Urinary bladder (tissue), 3 donors: ENCODE measurements at regions not wholly inside any gene's neighbourhood (a gene's known extent, or its start where the extent isn't known, plus 50 kb on each side); places are given as distances from the start of the nearest gene placed in this dataset.

Experiments used
- DNase-seq: peaks from one replicate; pipeline ENCODE4 v3.0.0-alpha.2; 2015; ENCODE audit errors: extremely low spot score
- H3K27ac ChIP-seq: one replicate; pipeline ENCODE4 v1.5.1; 2013; ENCODE audit warnings: low read depth, mild to moderate bottlenecking, moderate library complexity
- H3K36me3 ChIP-seq: one replicate; pipeline ENCODE4 v1.6.1; 2013; ENCODE audit warnings: mild to moderate bottlenecking, moderate library complexity; ENCODE audit not compliant: insufficient read depth
- H3K4me1 ChIP-seq: one replicate; pipeline ENCODE4 v1.6.1; 2013; ENCODE audit warnings: mild to moderate bottlenecking, moderate library complexity; ENCODE audit not compliant: insufficient read depth
- H3K4me3 ChIP-seq: one replicate; pipeline ENCODE4 v1.5.1; 2013; ENCODE audit warnings: low read depth, low read length
- WGBS: extraction: QIAGEN DNeasy Blood & Tissue Kit; methylation state at CpG from one replicate; pipeline ENCODE4 v1.1.7; 2013; 5-methylcytosine and 5-hydroxymethylcytosine counted together
- donor health status: healthy with polysubstance abuse.
- donor health status: healthy.

DNA sequence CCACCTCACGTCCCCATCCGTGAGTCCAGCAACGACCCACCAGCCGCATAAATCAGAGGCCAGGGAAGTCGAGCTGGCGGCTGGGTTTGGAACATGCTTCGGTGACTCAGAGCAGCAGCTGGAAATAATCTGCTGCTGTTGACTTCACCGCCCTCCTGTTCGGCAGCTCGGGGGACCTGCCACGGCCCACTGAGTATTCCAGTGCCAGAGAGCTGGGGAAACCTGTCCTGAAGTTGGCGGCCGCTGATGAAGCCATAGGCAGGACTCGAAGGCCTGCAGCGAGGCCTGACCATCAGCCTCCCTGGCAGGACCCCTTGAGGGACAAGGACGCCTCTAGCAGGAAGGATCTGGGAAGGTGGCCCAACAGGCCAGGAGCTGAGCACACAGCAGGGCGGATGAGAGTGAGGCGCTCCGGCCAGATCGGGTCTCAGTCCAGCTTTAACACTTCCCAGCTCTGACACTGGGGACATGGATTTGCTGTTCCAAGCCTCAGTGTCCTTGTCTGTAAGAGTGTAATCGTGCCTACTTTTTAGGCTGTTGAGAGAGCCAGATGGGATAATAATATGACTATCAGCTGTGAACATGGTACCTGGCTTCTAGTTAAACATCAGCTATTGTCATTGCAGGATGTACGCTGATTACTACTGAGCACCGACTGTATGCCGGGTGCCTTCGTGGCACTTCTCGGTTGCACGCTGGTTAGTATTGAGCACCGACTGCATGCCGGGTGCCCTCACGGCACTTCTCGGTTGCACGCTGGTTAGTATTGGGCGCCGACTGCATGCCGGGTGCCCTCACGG is 50.4 kb upstream of the CIBAR2 start:
- DNase-seq = no peak
- no peaks in the 10 kb centered on the region for H3K36me3 ChIP-seq
- no peaks in the 10 kb centered on the region for H3K4me1 ChIP-seq
- 53% methylated on average over 36 of the region's 36 CpGs for WGBS
- H3K4me3 ChIP-seq = no peak overlapping the region
- peak overlapping the region; percentile 78 for H3K27ac ChIP-seq

DNA sequence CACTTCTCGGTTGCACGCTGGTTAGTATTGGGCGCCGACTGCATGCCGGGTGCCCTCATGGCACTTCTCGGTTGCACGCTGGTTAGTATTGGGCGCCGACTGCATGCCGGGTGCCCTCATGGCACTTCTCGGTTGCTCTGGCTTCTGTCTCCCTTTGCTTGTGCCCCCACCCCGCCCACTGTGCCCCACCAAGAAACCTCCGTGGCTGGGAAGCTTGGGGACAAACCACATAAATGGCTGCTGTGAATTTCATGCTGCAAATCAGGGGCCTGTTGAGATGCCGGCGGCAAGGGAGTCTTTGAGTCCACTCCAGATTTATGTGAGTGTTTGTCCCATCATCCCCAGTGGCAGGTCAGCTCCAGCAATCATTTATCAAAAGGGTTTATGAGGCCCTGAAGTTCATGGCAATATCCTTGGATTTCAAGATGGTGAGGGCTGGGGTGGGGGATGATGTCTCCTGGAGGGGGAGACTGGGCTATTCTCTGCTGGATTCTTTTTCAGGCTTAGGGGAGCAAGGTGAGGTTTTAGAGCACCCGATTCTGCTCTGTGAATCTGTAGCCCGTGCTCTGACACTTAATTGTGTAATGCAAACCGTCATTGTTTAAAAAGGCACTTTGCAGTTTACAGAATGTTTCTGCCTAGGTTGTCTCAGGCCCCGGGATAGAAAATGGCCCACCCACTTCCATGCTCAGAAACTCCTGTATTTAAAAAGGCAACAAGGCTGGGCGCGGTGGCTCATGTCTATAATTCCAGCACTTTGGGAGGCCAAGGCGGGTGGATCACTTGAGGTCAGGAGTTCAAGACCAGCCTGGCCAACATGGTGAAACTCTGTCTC is 51.2 kb upstream of the CIBAR2 start:
- Histone ChIP-seq H3K36me3 (no peaks in the 10 kb centered on the region), H3K4me1 (no peaks in the 10 kb centered on the region), H3K27ac (peak overlapping the region; percentile 15), H3K4me3 (no peak overlapping the region)
- DNase-seq = no peak
- 76% methylated on average over 22 of the region's 22 CpGs for WGBS

DNA sequence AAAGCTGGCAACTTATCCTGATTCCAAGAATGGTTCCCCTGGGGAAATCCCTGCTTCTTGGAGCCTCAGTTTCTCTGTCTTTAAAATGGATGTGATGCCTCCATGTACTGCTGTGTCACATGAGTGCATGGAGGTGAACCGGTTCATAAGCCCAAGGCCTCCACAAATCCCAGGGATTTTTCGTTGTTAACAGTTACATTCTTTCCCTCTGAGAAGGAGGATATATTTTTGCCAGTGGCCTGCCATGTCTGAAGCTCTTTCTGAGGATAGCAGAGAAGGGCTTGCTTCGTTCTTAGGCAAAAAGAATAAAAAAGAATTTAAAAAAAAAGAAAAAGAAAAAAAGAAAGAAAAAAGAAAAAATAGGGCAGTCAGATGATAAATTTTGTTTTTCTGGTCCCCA is 52.2 kb upstream of the CIBAR2 start:
- DNase-seq = no peak
- H3K4me3 ChIP-seq = no peak overlapping the region
- 46% methylated on average over 3 of the region's 3 CpGs for WGBS
- H3K4me1 ChIP-seq = no peaks in the 10 kb centered on the region
- H3K36me3 ChIP-seq = no peaks in the 10 kb centered on the region
- H3K27ac ChIP-seq = no peak overlapping the region

DNA sequence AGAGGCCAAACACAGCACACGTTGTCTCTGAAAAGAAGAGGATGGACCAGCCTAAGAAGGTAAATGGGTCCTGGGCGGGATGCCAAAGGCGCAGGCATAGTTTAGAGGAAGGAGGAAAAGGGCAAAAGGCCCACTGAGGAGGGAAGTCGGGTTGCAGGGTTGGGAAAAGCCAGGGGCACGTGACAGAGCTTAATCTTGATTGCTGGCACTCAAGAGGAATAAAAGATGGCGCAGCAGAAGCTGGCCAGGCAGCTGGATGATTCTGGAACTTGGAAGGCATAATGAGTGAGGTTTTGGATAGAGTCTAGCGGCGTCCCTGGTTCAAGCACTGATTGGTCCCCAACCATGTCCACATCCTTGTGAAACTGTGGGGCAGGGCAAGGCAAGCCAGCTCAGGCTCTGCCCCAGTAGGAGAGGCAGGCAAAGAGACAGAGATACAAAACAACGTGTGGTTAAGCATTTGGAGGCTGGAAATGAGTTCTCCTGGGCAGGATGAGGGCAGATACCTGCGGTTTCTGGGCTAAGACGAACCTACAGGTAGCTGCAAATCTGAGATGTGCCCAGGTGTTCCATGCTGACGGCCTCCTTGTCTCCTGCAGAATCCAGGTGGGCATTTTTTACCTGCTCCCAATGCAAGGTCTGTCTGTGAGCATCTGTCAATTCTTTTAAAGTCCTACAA is 52.7 kb upstream of the CIBAR2 start:
- no peaks in the 10 kb centered on the region for H3K4me1 ChIP-seq
- WGBS = 67% methylated on average over 12 of the region's 12 CpGs
- H3K36me3 ChIP-seq = no peaks in the 10 kb centered on the region
- H3K27ac ChIP-seq = no peak overlapping the region
- DNase-seq = no peak
- H3K4me3 ChIP-seq = no peak overlapping the region

DNA sequence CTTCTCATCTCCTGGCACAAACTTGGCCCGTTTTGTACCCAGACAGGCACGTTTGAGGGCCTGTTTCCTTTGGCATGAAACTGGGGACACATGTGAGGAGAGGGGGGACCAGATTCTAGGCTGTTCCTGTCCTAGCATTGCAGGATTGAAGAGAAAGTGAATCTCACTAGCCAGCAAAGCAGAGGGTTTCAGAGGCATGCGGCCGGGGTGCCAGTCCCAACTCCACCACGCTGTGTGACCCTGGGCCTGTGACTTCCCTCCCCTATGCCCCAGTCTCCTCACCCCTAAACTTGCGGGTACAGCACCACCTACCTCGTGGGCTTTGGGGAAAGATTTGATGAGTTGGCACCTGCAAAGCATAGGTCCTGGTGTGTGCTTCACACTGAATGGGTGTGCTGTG is 53.5 kb upstream of the CIBAR2 start:
- H3K4me3 ChIP-seq = no peak overlapping the region
- no peaks in the 10 kb centered on the region for H3K4me1 ChIP-seq
- 85% methylated on average over 7 of the region's 7 CpGs for WGBS
- DNase-seq = no peak
- H3K27ac ChIP-seq = no peak overlapping the region
- H3K36me3 ChIP-seq = no peaks in the 10 kb centered on the region

DNA sequence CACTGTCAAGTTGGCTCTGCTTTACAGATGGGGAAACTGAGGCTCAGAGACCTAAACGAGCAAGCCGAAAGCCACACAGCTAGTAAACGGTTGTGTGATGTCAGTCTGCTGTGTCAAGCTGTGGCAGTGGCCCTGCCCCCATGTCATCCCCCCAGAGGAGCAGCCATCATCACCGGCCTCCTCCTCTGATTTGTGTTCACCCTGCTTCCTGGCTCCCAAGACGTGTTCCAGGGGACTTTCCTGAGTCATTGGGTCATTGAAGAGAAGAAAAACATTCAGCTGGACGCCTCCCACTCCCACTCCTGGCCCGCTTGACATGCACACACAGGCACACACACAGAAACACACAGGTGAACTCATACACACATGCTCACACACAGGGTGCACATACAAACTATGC is 54.0 kb upstream of the CIBAR2 start:
- DNase-seq = no peak
- WGBS = 78% methylated on average over 7 of the region's 7 CpGs
- Histone ChIP-seq H3K4me3 (no peak overlapping the region), H3K4me1 (peaks cover under 1% of the 10 kb centered on the region), H3K36me3 (no peaks in the 10 kb centered on the region), H3K27ac (no peak overlapping the region)

DNA sequence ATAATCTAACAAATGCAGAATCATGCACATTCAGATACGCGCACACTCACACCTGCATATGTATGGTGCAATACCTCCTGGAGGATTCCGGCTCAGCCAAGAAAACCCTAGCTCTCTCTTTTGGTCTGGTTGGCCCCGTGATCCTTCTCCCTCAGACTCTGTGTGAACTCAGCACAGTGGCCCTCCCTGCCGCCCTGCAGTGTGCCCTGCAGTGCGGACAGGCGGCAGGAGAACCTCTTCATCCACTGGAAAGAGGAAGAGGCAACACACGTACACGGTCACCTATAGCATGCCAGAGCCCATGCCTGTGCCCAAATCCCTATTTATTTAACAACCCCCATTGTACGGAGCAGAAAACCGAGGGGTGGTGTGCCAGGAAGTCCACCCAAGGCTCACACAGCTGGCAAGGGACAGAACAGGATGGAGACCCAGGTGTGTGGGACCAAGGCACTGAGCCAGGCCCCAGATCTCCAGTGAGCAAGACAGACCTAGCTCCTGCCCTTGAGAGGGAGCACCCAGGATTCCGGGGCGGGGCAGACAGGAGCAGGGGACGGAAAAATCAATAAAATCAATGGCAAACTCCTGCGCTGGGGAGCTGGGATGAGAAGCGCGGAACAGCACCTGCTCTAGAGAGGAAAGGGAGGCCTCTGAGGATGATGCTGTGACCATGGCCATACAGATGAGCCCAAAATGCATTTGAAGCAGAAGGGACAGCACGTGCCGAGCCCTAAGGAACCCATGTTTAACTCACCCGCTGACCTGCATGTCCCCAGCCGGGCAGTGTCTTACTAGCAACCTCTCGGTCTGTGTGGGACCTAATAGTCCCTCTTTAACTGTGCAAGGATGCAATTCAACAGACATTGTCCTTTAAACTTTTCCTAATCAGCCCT is 54.7 kb upstream of the CIBAR2 start:
- WGBS = 93% methylated on average over 22 of the region's 22 CpGs
- Histone ChIP-seq H3K4me1 (peaks cover 2% of the 10 kb centered on the region), H3K4me3 (no peak overlapping the region), H3K27ac (no peak overlapping the region), H3K36me3 (no peaks in the 10 kb centered on the region)
- no peak for DNase-seq

DNA sequence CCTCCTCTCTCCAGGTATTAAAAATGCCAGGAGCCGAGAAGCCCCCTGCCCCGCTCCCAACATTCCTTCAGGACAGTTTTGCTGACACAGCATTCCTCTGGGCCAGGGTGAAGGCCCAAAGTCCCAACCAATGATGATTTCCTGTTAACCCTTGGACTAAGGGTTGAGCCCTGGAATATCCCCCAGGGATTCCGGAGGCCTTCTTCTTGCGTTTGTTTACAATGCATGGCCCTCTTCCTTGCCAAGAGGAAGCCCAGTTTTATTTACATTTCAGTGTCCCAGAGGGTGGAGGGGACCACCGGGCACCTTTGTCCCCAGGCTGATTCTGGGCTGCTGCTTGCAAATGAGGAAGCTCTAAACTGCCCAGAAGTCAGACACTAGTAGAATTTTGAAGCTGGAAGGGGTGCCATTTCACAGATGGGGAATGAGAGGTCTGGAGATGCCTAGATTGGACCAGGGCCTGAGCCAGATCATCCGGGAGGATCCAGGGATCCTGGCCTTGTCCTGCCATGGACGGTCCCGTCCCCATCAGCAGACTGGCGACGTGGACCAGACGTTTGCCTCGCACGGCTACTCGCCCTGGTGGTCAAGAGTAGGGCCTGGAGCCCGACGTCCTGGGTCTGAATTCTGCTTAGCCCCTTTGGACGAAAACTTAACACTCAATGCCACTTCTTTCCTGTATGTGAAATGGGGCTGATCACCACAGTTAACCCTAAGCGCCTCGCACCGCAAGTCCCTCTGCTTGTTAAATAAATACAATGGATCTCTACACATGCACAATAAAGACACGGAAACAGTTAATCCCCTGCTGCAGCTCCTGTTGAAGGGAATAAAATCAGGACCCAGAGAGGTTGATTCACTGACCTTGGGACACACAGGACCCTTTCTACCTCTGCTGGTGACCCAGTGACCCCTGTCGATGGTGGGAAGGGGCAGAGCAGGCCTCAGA is 55.6 kb upstream of the CIBAR2 start:
- no peak for DNase-seq
- Histone ChIP-seq H3K4me3 (peak overlapping the region; percentile 60), H3K27ac (no peak overlapping the region), H3K4me1 (peaks cover 2% of the 10 kb centered on the region), H3K36me3 (no peaks in the 10 kb centered on the region)
- WGBS = 74% methylated on average over 22 of the region's 22 CpGs

DNA sequence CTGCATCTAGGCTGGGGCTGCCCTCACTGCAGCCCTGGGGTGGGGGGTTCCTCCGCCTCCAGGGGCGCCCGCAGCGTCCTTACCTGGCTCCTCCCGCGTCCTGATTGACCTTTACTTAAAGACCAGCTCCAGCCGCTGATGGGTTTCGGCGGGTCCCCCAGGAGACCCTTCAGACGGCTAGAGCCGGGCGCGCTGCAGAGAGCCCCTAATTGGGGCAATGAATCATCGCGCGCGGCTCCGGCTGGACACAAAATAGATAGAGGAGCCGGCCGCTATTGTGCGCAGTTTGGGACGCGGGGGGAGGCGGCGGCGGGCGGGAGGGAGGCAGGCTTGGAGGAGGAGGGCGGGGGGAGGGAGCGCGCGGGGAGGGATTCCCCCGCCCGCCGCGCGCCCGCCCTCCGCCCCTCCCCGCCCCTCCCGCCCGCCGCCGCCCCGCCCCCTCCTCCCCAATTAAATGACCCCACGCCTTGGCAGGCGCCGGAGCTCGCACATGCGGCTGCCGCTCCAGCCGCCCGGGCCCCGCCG is 56.5 kb upstream of the CIBAR2 start:
- no peak overlapping the region for H3K27ac ChIP-seq
- H3K4me1 ChIP-seq = peaks cover 2% of the 10 kb centered on the region
- WGBS = 4% methylated on average over 33 of the region's 54 CpGs
- no peaks in the 10 kb centered on the region for H3K36me3 ChIP-seq
- no peak for DNase-seq
- H3K4me3 ChIP-seq = peak overlapping the region; percentile 60

DNA sequence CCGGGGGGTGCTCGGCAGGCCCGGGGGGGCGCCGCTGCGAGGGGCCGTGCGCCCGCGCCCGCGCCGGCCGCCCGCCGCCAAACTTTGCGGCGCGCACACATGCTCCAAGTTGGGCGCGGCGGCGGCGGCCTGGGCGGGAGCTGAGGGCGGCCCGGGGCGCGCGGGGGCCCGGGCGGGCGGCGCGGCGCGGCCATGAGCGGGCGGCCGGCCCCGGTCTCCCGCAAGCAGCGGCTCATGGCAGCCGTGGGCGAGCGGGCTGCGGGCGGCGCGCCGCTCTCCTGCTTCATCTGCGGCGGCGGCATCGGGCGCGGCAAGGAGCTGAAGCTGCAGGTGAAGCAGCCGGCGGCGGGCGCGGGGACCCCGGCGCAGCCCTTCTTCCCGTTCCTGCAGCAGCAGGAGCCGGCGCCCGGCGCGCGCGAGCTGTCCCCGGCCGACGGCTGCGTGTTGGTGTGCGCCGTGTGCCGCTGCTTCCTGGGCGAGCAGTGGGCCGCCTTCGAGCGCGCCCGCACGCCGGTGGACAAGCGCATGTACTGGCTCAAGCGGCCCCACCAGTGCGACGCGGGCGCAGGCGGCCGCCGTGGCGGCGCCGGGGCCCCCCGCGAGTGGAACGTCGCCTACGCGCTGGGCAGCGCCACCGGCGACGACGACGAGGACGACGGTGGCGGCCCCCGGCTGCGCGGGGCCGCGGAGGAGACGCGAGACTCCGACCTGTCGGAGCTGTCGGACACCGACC is 57.2 kb upstream of the CIBAR2 start:
- Histone ChIP-seq H3K27ac (no peak overlapping the region), H3K4me3 (peak overlapping the region; percentile 60), H3K4me1 (peaks cover 2% of the 10 kb centered on the region), H3K36me3 (no peaks in the 10 kb centered on the region)
- DNase-seq = no peak
- under 1% methylated on average over 111 of the region's 125 CpGs for WGBS

DNA sequence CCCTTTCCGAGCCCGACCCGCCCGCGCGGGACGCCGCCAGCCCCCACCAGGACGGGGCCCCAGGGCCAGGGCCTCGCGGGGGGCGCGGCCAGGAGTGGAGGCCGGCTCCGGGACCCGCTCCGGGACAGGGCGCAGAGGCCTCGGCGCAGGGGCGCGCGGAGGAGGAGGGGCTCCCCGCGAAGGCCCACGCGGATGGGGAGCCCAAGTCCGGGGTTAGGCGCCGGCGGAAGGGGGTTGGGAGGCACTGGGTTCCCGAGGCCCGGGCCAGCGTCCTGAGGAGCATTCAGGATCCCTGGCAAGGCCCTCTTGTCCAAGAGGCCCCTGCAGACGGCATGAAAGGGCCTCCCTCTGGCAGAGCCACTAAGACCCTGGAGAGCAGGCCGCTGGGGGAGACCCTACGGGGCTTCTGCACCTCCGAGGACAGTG is 57.8 kb upstream of the CIBAR2 start:
- Histone ChIP-seq H3K4me1 (peaks cover 2% of the 10 kb centered on the region), H3K4me3 (peak overlapping the region; percentile 60), H3K36me3 (no peaks in the 10 kb centered on the region), H3K27ac (no peak overlapping the region)
- no peak for DNase-seq
- 17% methylated on average over 38 of the region's 38 CpGs for WGBS
